ENCODE measurements at regions not wholly inside any gene's neighbourhood (a gene's known extent, or its start where the extent isn't known, plus 50 kb on each side); places are given as distances from the start of the nearest gene placed in this dataset.
"Not testable (repeated sequence)": the region's sequence is repeated elsewhere in the genome, so short reads cannot be mapped to it uniquely, and the experiment has no call there.

GRCh38 chr10:109393425-109393824 lies 529.9 kb downstream of the XPNPEP1 start:
- DNase-seq (ENCODE audit: low spot score), result no peak

- DNase-seq (ENCODE audit: low spot score), result no peak
Measured at GRCh38 chr10:109386921-109387320, 536.4 kb downstream of the XPNPEP1 start.

GRCh38 chr10:109386101-109386500 lies 537.2 kb downstream of the XPNPEP1 start:
- DNase-seq (ENCODE audit: low spot score), result no peak

GRCh38 chr10:109379186-109379585 lies 544.1 kb downstream of the XPNPEP1 start:
- no peak for DNase-seq (ENCODE audit: low spot score)

- DNase-seq (ENCODE audit: low spot score), result no peak
Measured at GRCh38 chr10:109374215-109374614, 549.1 kb downstream of the XPNPEP1 start.

- DNase-seq (ENCODE audit: low spot score), result no peak
Measured at GRCh38 chr10:109359316-109359715, 564.0 kb downstream of the XPNPEP1 start.

GRCh38 chr10:109358325-109358724 lies 565.0 kb downstream of the XPNPEP1 start:
- DNase-seq (ENCODE audit: low spot score), result no peak

GRCh38 chr10:109348324-109348723 lies 575.0 kb downstream of the XPNPEP1 start:
- no peak for DNase-seq (ENCODE audit: low spot score)

- DNase-seq (ENCODE audit: low spot score), result no peak
Measured at GRCh38 chr10:109343293-109343692, 580.0 kb downstream of the XPNPEP1 start.

GRCh38 chr10:109341986-109342385 lies 581.3 kb downstream of the XPNPEP1 start:
- no peak for DNase-seq (ENCODE audit: low spot score)

- DNase-seq (ENCODE audit: low spot score), result no peak
Measured at GRCh38 chr10:109328001-109328400, 595.3 kb downstream of the XPNPEP1 start.

- no peak for DNase-seq (ENCODE audit: low spot score)
Measured at GRCh38 chr10:109327266-109327665, 596.0 kb downstream of the XPNPEP1 start.

GRCh38 chr10:109324721-109325120 lies 598.6 kb downstream of the XPNPEP1 start:
- DNase-seq (ENCODE audit: low spot score), result no peak

GRCh38 chr10:109317746-109318366 lies 605.5 kb downstream of the XPNPEP1 start:
- DNase-seq (ENCODE audit: low spot score), result no peak

GRCh38 chr10:109314016-109314415 lies 609.3 kb downstream of the XPNPEP1 start:
- DNase-seq (ENCODE audit: low spot score), result not testable (repeated sequence)

GRCh38 chr10:109312555-109312954 lies 610.8 kb downstream of the XPNPEP1 start:
- DNase-seq (ENCODE audit: low spot score), result not testable (repeated sequence)

- DNase-seq (ENCODE audit: low spot score), result no peak
Measured at GRCh38 chr10:109308971-109309370, 614.3 kb downstream of the XPNPEP1 start.

GRCh38 chr10:109307102-109307501 lies 616.2 kb downstream of the XPNPEP1 start:
- not testable (repeated sequence) for DNase-seq (ENCODE audit: low spot score)

- no peak for DNase-seq (ENCODE audit: low spot score)
Measured at GRCh38 chr10:109306698-109307097, 616.6 kb downstream of the XPNPEP1 start.

- DNase-seq (ENCODE audit: low spot score), result no peak
Measured at GRCh38 chr10:109287858-109288257, 635.5 kb downstream of the XPNPEP1 start.

GRCh38 chr10:109282510-109282909 lies 640.8 kb downstream of the XPNPEP1 start:
- DNase-seq (ENCODE audit: low spot score), result no peak

GRCh38 chr10:109281347-109281746 lies 642.0 kb downstream of the XPNPEP1 start:
- DNase-seq (ENCODE audit: low spot score), result no peak

- DNase-seq (ENCODE audit: low spot score), result no peak
Measured at GRCh38 chr10:109280837-109281236, 642.5 kb downstream of the XPNPEP1 start.

GRCh38 chr10:109277456-109277855 lies 645.9 kb downstream of the XPNPEP1 start:
- DNase-seq (ENCODE audit: low spot score), result no peak

Measured in left forelimb (tissue), 1 donor.